GM18861 (cell line): ENCODE measurements at regions not wholly inside any gene's neighbourhood (a gene's known extent, or its start where the extent isn't known, plus 50 kb on each side); places are given as distances from the start of the nearest gene placed in this dataset.
A peak's percentile ranks its signal among the peaks of the same experiment; 100 is the strongest.

ENCODE experiments used
- ATAC-seq: cut with Tn5 transposase; IDR thresholded peaks from one replicate; pipeline ENCODE4 v1.9.1; 2021; ENCODE audit not compliant: unreplicated experiment

- no peak for ATAC-seq
These were observed 449.9 kb downstream of the CD109 start for GRCh38 chr6:74145931-74146330.

- no peak for ATAC-seq
These were observed 441.9 kb downstream of the CD109 start for GRCh38 chr6:74137911-74138310.

- no peak for ATAC-seq
These were observed 438.3 kb downstream of the CD109 start for GRCh38 chr6:74134327-74134726.

GRCh38 chr6:74133073-74133472 is 437.1 kb downstream of the CD109 start:
- ATAC-seq, result no peak

- ATAC-seq, result no peak
These were observed 434.6 kb downstream of the CD109 start for GRCh38 chr6:74130641-74131040.

GRCh38 chr6:74128536-74128935 is 432.5 kb downstream of the CD109 start:
- ATAC-seq, result no peak

GRCh38 chr6:74117113-74117512 is 421.1 kb downstream of the CD109 start:
- no peak for ATAC-seq

GRCh38 chr6:74115674-74116073 is 419.7 kb downstream of the CD109 start:
- ATAC-seq, result no peak

- ATAC-seq, result no peak
These were observed 418.4 kb downstream of the CD109 start for GRCh38 chr6:74114428-74114827.

GRCh38 chr6:74113901-74114300 is 417.9 kb downstream of the CD109 start:
- ATAC-seq, result no peak

- ATAC-seq, result no peak
These were observed 407.4 kb downstream of the CD109 start for GRCh38 chr6:74103417-74103816.

- no peak for ATAC-seq
These were observed 404.8 kb downstream of the CD109 start for GRCh38 chr6:74100719-74101287.

- ATAC-seq, result no peak
These were observed 400.3 kb downstream of the CD109 start for GRCh38 chr6:74096329-74096728.

GRCh38 chr6:74093361-74093760 is 397.4 kb downstream of the CD109 start:
- ATAC-seq, result no peak

GRCh38 chr6:74091794-74092157 is 395.8 kb downstream of the CD109 start:
- ATAC-seq, result no peak

GRCh38 chr6:74091136-74091793 is 395.3 kb downstream of the CD109 start:
- ATAC-seq, result peak; percentile 71

- no peak for ATAC-seq
These were observed 391.9 kb downstream of the CD109 start for GRCh38 chr6:74087899-74088298.

GRCh38 chr6:74075896-74076295 is 379.9 kb downstream of the CD109 start:
- ATAC-seq, result no peak

GRCh38 chr6:74075323-74075722 is 379.3 kb downstream of the CD109 start:
- ATAC-seq, result no peak

GRCh38 chr6:74074645-74075044 is 378.6 kb downstream of the CD109 start:
- no peak for ATAC-seq

- no peak for ATAC-seq
These were observed 378.0 kb downstream of the CD109 start for GRCh38 chr6:74073999-74074398.

- no peak for ATAC-seq
These were observed 377.4 kb downstream of the CD109 start for GRCh38 chr6:74073429-74073828.

GRCh38 chr6:74071214-74071613 is 375.2 kb downstream of the CD109 start:
- ATAC-seq, result no peak
